HFF-Myc (cell line): ENCODE measurements at regions not wholly inside any gene's neighbourhood (a gene's known extent, or its start where the extent isn't known, plus 50 kb on each side); places are given as distances from the start of the nearest gene placed in this dataset.

Experiments used
- DNase-seq: peaks from one replicate; pipeline ENCODE4 v3.0.0-alpha.2; 2011; ENCODE audit warnings: low read depth; ENCODE audit errors: extremely low read depth
- H3K4me3 ChIP-seq: replicated peaks from 2 replicates; pipeline ENCODE4 v1.5.1; 2011; ENCODE audit warnings: low read depth, mild to moderate bottlenecking, control low read depth, low read length
- CTCF ChIP-seq: IDR thresholded peaks from 2 replicates; pipeline ENCODE4 v1.5.1; 2012; ENCODE audit warnings: mild to moderate bottlenecking, low read depth, low read length, control low read depth; ENCODE audit errors: missing control alignments

GRCh38 chr2:195493416-195493815 is 163.6 kb upstream of the SLC39A10 start:
- H3K4me3 ChIP-seq = no peak overlapping the region
- TF ChIP-seq CTCF = no peak
- no peak for DNase-seq

GRCh38 chr2:195490319-195490718 is 166.7 kb upstream of the SLC39A10 start:
- no peak overlapping the region for H3K4me3 ChIP-seq
- TF ChIP-seq CTCF = no peak
- no peak for DNase-seq

GRCh38 chr2:195489101-195489500 is 167.9 kb upstream of the SLC39A10 start:
- H3K4me3 ChIP-seq = no peak overlapping the region
- no peak for DNase-seq
- TF ChIP-seq CTCF = no peak

GRCh38 chr2:195488567-195488966 is 168.5 kb upstream of the SLC39A10 start:
- TF ChIP-seq CTCF = no peak
- no peak overlapping the region for H3K4me3 ChIP-seq
- DNase-seq = no peak

GRCh38 chr2:195486987-195487644 is 169.9 kb upstream of the SLC39A10 start:
- no peak for TF ChIP-seq CTCF
- DNase-seq = no peak
- H3K4me3 ChIP-seq = no peak overlapping the region

GRCh38 chr2:195486520-195486919 is 170.5 kb upstream of the SLC39A10 start:
- no peak for DNase-seq
- TF ChIP-seq CTCF = no peak
- no peak overlapping the region for H3K4me3 ChIP-seq

GRCh38 chr2:195482010-195482409 is 175.0 kb upstream of the SLC39A10 start:
- TF ChIP-seq CTCF = no peak

More at GRCh38 chr2:195482010-195482409, 175.0 kb upstream of the SLC39A10 start:
- no peak overlapping the region for H3K4me3 ChIP-seq
- no peak for DNase-seq
